ENCODE measurements at regions not wholly inside any gene's neighbourhood (a gene's known extent, or its start where the extent isn't known, plus 50 kb on each side); places are given as distances from the start of the nearest gene placed in this dataset.

GRCh38 chr2:217049956-217050355 lies 190.1 kb upstream of the TNP1 start:
- DNase-seq = no peak

GRCh38 chr2:217049422-217049821 lies 189.6 kb upstream of the TNP1 start:
- DNase-seq = no peak

- DNase-seq = no peak
These were observed 188.9 kb upstream of the TNP1 start for GRCh38 chr2:217048730-217049129.

- no peak for DNase-seq
These were observed 187.8 kb upstream of the TNP1 start for GRCh38 chr2:217047631-217048030.

GRCh38 chr2:217047209-217047608 lies 187.3 kb upstream of the TNP1 start:
- DNase-seq = no peak

GRCh38 chr2:217045700-217046475 lies 186.0 kb upstream of the TNP1 start:
- DNase-seq = no peak

GRCh38 chr2:217040099-217040498 lies 180.2 kb upstream of the TNP1 start:
- DNase-seq = no peak

- DNase-seq = no peak
These were observed 178.1 kb upstream of the TNP1 start for GRCh38 chr2:217038001-217038400.

- no peak for DNase-seq
These were observed 177.5 kb upstream of the TNP1 start for GRCh38 chr2:217037353-217037752.

GRCh38 chr2:217035967-217036366 lies 176.1 kb upstream of the TNP1 start:
- no peak for DNase-seq

- DNase-seq = no peak
These were observed 173.3 kb upstream of the TNP1 start for GRCh38 chr2:217033186-217033585.

- DNase-seq = no peak
These were observed 171.6 kb upstream of the TNP1 start for GRCh38 chr2:217031445-217031844.

- no peak for DNase-seq
These were observed 170.2 kb upstream of the TNP1 start for GRCh38 chr2:217030081-217030480.

GRCh38 chr2:217028128-217028527 lies 168.3 kb upstream of the TNP1 start:
- no peak for DNase-seq

- DNase-seq = no peak
These were observed 167.6 kb upstream of the TNP1 start for GRCh38 chr2:217027414-217027813.

GRCh38 chr2:217026569-217026968 lies 166.7 kb upstream of the TNP1 start:
- DNase-seq = no peak

- DNase-seq = no peak
These were observed 166.3 kb upstream of the TNP1 start for GRCh38 chr2:217026161-217026560.

GRCh38 chr2:217023611-217024010 lies 163.7 kb upstream of the TNP1 start:
- no peak for DNase-seq

GRCh38 chr2:217017456-217018252 lies 157.8 kb upstream of the TNP1 start:
- DNase-seq = no peak

GRCh38 chr2:217016796-217017419 lies 157.0 kb upstream of the TNP1 start:
- no peak for DNase-seq

GRCh38 chr2:217014328-217015105 lies 154.7 kb upstream of the TNP1 start:
- peak; percentile 1 for DNase-seq

- no peak for DNase-seq
These were observed 154.1 kb upstream of the TNP1 start for GRCh38 chr2:217013926-217014325.

- no peak for DNase-seq
These were observed 151.7 kb upstream of the TNP1 start for GRCh38 chr2:217011576-217011975.
